Epithelial cell of esophagus (primary cell): ENCODE measurements at regions not wholly inside any gene's neighbourhood (a gene's known extent, or its start where the extent isn't known, plus 50 kb on each side); places are given as distances from the start of the nearest gene placed in this dataset.

Experiments
- DNase-seq: peaks from one replicate; pipeline ENCODE4 v3.0.0; 2010; ENCODE audit warnings: low read depth
- H3K4me3 ChIP-seq: 2 replicates; pipeline ENCODE4 v1.5.1; 2011; ENCODE audit warnings: mild to moderate bottlenecking, low read length, control low read depth
- TF ChIP-seq, protein P1 (sequence below): IDR thresholded peaks from 2 replicates; pipeline ENCODE4 v1.5.1; 2011; ENCODE audit warnings: low read depth, mild to moderate bottlenecking, low read length, control low read depth, inconsistent platforms; ENCODE audit not compliant: insufficient read depth; ENCODE audit errors: missing control alignments

- TF ChIP-seq, protein P1, sequence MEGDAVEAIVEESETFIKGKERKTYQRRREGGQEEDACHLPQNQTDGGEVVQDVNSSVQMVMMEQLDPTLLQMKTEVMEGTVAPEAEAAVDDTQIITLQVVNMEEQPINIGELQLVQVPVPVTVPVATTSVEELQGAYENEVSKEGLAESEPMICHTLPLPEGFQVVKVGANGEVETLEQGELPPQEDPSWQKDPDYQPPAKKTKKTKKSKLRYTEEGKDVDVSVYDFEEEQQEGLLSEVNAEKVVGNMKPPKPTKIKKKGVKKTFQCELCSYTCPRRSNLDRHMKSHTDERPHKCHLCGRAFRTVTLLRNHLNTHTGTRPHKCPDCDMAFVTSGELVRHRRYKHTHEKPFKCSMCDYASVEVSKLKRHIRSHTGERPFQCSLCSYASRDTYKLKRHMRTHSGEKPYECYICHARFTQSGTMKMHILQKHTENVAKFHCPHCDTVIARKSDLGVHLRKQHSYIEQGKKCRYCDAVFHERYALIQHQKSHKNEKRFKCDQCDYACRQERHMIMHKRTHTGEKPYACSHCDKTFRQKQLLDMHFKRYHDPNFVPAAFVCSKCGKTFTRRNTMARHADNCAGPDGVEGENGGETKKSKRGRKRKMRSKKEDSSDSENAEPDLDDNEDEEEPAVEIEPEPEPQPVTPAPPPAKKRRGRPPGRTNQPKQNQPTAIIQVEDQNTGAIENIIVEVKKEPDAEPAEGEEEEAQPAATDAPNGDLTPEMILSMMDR, result no peak
- peak; percentile 81 for DNase-seq
- H3K4me3 ChIP-seq, result no peak overlapping the region
These were observed 461.1 kb upstream of the UBE2E3 start for GRCh38 chr2:180519276-180519675.

GRCh38 chr2:180516232-180516631 lies 464.2 kb upstream of the UBE2E3 start:
- DNase-seq, result no peak
- no peak overlapping the region for H3K4me3 ChIP-seq
- TF ChIP-seq, protein P1, result no peak

GRCh38 chr2:180513389-180513788 lies 467.0 kb upstream of the UBE2E3 start:
- TF ChIP-seq, protein P1, result no peak
- DNase-seq, result no peak
- H3K4me3 ChIP-seq, result no peak overlapping the region

DNA sequence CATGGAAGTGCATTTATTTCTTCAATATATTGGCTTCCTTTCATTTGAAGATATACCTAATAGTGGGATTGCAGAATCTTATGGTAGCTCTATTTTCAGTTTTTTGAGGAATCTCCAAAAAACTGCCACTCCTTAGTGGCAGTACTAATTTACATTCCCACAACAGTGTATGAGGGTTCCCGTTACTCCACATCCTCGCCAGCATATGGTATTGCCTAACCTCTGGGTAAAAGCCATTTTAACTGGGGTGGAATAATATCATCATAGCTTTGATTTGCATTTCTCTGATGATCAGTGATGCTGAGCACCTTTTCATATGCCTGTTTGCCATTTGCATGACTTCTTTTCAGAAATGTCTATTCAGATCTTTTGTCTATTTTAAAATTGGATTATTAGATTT lies 471.9 kb upstream of the UBE2E3 start:
- no peak for DNase-seq
- TF ChIP-seq, protein P1, result no peak
- H3K4me3 ChIP-seq, result no peak overlapping the region

GRCh38 chr2:180507028-180507427 lies 473.4 kb upstream of the UBE2E3 start:
- TF ChIP-seq, protein P1, result no peak
- DNase-seq, result peak; percentile 87
- H3K4me3 ChIP-seq, result no peak overlapping the region

DNA sequence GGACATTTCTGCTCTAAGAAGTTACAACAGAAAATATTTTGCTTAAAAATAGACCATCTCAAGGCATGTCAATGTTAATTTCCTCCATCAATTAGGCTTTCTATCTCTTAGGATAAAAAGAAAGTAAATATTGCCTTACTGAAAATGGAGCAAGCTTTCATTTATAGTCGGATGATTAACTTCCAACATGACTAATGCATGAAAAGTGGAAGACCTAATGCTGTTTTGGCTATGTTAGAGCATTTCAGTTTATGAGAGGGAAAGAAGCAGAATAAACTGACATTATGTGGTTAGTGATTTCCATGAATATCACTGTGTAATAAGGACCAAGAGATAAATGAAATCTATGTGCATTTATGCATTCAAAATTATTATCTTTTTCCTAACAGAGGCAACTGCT lies 475.2 kb upstream of the UBE2E3 start:
- H3K4me3 ChIP-seq, result no peak overlapping the region
- peak; percentile 38 for DNase-seq
- TF ChIP-seq, protein P1, result no peak

GRCh38 chr2:180497621-180498152 lies 482.7 kb upstream of the UBE2E3 start:
- no peak overlapping the region for H3K4me3 ChIP-seq
- TF ChIP-seq, protein P1, result no peak
- DNase-seq, result no peak
